ENCODE measurements at regions not wholly inside any gene's neighbourhood (a gene's known extent, or its start where the extent isn't known, plus 50 kb on each side); places are given as distances from the start of the nearest gene placed in this dataset.

DNA sequence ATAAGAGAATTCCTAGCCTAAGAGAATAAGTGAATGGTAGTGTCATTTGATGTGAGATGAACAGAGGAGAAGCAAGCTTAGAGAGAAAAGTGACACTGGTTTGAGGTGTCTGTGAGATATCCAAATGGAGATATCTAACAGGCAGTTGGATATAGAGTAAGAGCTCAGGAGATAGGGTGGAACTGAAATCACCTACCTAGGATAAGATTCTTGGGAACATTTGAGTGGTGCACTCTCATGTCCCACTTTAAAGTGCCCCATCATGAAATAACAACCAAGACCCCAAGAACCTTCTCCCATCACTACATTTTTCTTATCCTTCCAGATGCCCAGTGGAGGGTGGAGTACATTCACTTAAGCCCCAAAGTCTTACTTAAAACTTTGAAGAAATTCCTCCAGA is 109.0 kb upstream of the MAFB start:
- TF ChIP-seq, protein P1, sequence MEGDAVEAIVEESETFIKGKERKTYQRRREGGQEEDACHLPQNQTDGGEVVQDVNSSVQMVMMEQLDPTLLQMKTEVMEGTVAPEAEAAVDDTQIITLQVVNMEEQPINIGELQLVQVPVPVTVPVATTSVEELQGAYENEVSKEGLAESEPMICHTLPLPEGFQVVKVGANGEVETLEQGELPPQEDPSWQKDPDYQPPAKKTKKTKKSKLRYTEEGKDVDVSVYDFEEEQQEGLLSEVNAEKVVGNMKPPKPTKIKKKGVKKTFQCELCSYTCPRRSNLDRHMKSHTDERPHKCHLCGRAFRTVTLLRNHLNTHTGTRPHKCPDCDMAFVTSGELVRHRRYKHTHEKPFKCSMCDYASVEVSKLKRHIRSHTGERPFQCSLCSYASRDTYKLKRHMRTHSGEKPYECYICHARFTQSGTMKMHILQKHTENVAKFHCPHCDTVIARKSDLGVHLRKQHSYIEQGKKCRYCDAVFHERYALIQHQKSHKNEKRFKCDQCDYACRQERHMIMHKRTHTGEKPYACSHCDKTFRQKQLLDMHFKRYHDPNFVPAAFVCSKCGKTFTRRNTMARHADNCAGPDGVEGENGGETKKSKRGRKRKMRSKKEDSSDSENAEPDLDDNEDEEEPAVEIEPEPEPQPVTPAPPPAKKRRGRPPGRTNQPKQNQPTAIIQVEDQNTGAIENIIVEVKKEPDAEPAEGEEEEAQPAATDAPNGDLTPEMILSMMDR (IDR thresholded peaks at IDR 0.05 in 2 of 3, conservative IDR thresholded peaks at IDR 0.05 in 1 of 3; ENCODE audit: borderline replicate concordance in 1 of 3, insufficient read depth in 1 of 3, low read depth in 2 of 3, low read length in 2 of 3): no peak
- TF ChIP-seq EZH2 (IDR thresholded peaks at IDR 0.05): no peak
- no peak for TF ChIP-seq CBX3 (IDR thresholded peaks at IDR 0.05; ENCODE audit: low read depth)
- no peak for TF ChIP-seq SIN3A (IDR thresholded peaks at IDR 0.05; ENCODE audit: low read depth)
- no peak for TF ChIP-seq POLR2A (IDR thresholded peaks at IDR 0.05; ENCODE audit: borderline replicate concordance, extremely low read depth, insufficient read depth, insufficient read length)
- TF ChIP-seq ELF1 (IDR thresholded peaks at IDR 0.05; ENCODE audit: borderline replicate concordance, low read depth): no peak
- TF ChIP-seq SRF (IDR thresholded peaks at IDR 0.05; ENCODE audit: low read depth): no peak
- no peak for TF ChIP-seq TCF7L2 (IDR thresholded peaks at IDR 0.05; ENCODE audit: borderline replicate concordance, extremely low read depth, insufficient read depth, insufficient read length)
- TF ChIP-seq EGR1 (IDR thresholded peaks at IDR 0.05; ENCODE audit: low read depth): no peak
- no peak for TF ChIP-seq RAD21 (IDR thresholded peaks at IDR 0.05; ENCODE audit: low read depth)
- TF ChIP-seq, protein P2, sequence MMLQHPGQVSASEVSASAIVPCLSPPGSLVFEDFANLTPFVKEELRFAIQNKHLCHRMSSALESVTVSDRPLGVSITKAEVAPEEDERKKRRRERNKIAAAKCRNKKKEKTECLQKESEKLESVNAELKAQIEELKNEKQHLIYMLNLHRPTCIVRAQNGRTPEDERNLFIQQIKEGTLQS (IDR thresholded peaks at IDR 0.05): no peak
- no peak for TF ChIP-seq JUND (IDR thresholded peaks at IDR 0.05)
- H3K4me1 ChIP-seq (ENCODE audit: control insufficient read depth in 1 of 2, insufficient read depth in 2 of 2, low read length in 2 of 2): no peaks in the 10 kb centered on the region
- no peaks in the 10 kb centered on the region for H3K36me3 ChIP-seq (ENCODE audit: control insufficient read depth in 1 of 2, insufficient read depth in 2 of 2, low read length in 2 of 2)
- ATAC-seq (no peak), DNase-seq (ENCODE audit: low read depth, low spot score) (no peak)
- CTCF ChIA-PET: interaction anchor here (0.7 to 2.3 kb wide), 4 partner anchors 8 to 165 kb away, joined by 3 to 13 read pairs (median 5); no protein-coding TSS in a partner anchor
- no peaks in the 10 kb centered on the region for H3K9me2 ChIP-seq (ENCODE audit: insufficient read depth)
- H3K27ac ChIP-seq (ENCODE audit: low read depth, low read length): no peak overlapping the region
- no peaks in the 10 kb centered on the region for H3K9me3 ChIP-seq (ENCODE audit: control insufficient read depth in 1 of 2, insufficient read depth in 1 of 2, low read depth in 1 of 2, low read length in 2 of 2)
- H3K4me2 ChIP-seq (ENCODE audit: low read length): no peak overlapping the region
- H2AFZ ChIP-seq (ENCODE audit: low read depth, low read length, poor library complexity, severe bottlenecking): peak overlapping the region; percentile 77
- no peak overlapping the region for H3K4me3 ChIP-seq (replicated peaks in 1 of 2; ENCODE audit: low read depth in 1 of 2, low read length in 2 of 2)
- no peaks in the 10 kb centered on the region for H3K79me2 ChIP-seq (ENCODE audit: insufficient read depth, low read length)
- no TSS peak for BruUV-seq (replicated peaks)
- intact Hi-C loops (cut with micrococcal nuclease): loop anchor here (5.0 kb wide), 1 partner anchor 149 kb away; no protein-coding TSS in a partner anchor
- RAD21 ChIA-PET (ENCODE audit: low non-redundant PET in 1 of 2, low total read pairs in 2 of 2, uncharacterized antibody in 2 of 2, unreplicated experiment in 2 of 2): interaction anchor here (1.1 to 1.5 kb wide), 3 partner anchors 148 to 165 kb away, joined by 3 to 7 read pairs (median 6); no protein-coding TSS in a partner anchor
- H3K27me3 ChIP-seq (ENCODE audit: insufficient read depth, low read length): peaks cover 24% of the 10 kb centered on the region
- POLR2A ChIA-PET: no interaction called here
- no peaks in the 10 kb centered on the region for H4K20me1 ChIP-seq (ENCODE audit: insufficient read depth)
- no peak overlapping the region for H3K9ac ChIP-seq (ENCODE audit: low read length)
